NB4 (cell line): ENCODE measurements at regions not wholly inside any gene's neighbourhood (a gene's known extent, or its start where the extent isn't known, plus 50 kb on each side); places are given as distances from the start of the nearest gene placed in this dataset.
A peak's percentile ranks its signal among the peaks of the same experiment; 100 is the strongest.

Experiments
- DNase-seq: peaks from one replicate; pipeline ENCODE4 v3.0.0; 2010; ENCODE audit warnings: low read depth
- H3K4me3 ChIP-seq: one replicate; pipeline ENCODE4 v1.5.1; 2011; ENCODE audit warnings: mild to moderate bottlenecking, low read depth, low read length, moderate library complexity
- CTCF ChIP-seq: IDR thresholded peaks from one replicate; pipeline ENCODE4 v1.5.1; 2012; ENCODE audit warnings: low read depth, low read length
- MAX ChIP-seq: IDR thresholded peaks from 2 replicates; pipeline ENCODE4 v1.6.1; 2011; ENCODE audit warnings: low read depth, low read length
- MYC ChIP-seq: IDR thresholded peaks from 2 replicates; pipeline ENCODE4 v1.6.1; 2011; ENCODE audit warnings: low read depth, low read length
- POLR2A ChIP-seq: IDR thresholded peaks from 2 replicates; pipeline ENCODE4 v1.6.1; 2011; ENCODE audit warnings: mild to moderate bottlenecking; ENCODE audit not compliant: insufficient read length; ENCODE audit errors: extremely low read depth

- TF ChIP-seq CTCF (no peak), MYC (no peak), MAX (no peak), POLR2A (no peak)
- no peak overlapping the region for H3K4me3 ChIP-seq
- DNase-seq = no peak
Measured at GRCh38 chr7:45343746-45344145, 186.2 kb downstream of the RAMP3 start.

- DNase-seq = peak; percentile 16
- TF ChIP-seq POLR2A = no peak
- no peak for TF ChIP-seq CTCF
- TF ChIP-seq MYC = no peak
- TF ChIP-seq MAX = no peak
- no peak overlapping the region for H3K4me3 ChIP-seq
Measured at GRCh38 chr7:45347804-45348203, 190.2 kb downstream of the RAMP3 start.

- no peak for DNase-seq
- H3K4me3 ChIP-seq = no peak overlapping the region
- TF ChIP-seq POLR2A = no peak
- TF ChIP-seq MYC = no peak
- TF ChIP-seq CTCF = no peak
- no peak for TF ChIP-seq MAX
Measured at GRCh38 chr7:45349090-45349489, 191.5 kb downstream of the RAMP3 start.

GRCh38 chr7:45350896-45351295 is 193.3 kb downstream of the RAMP3 start:
- no peak overlapping the region for H3K4me3 ChIP-seq
- TF ChIP-seq MAX = no peak
- TF ChIP-seq MYC = no peak
- no peak for TF ChIP-seq CTCF
- TF ChIP-seq POLR2A = no peak
- no peak for DNase-seq

GRCh38 chr7:45358287-45358686 is 200.7 kb downstream of the RAMP3 start:
- TF ChIP-seq POLR2A = no peak
- TF ChIP-seq CTCF = no peak
- TF ChIP-seq MAX = no peak
- TF ChIP-seq MYC = no peak
- DNase-seq = no peak
- no peak overlapping the region for H3K4me3 ChIP-seq

GRCh38 chr7:45359250-45359649 is 201.7 kb downstream of the RAMP3 start:
- TF ChIP-seq POLR2A (no peak), MAX (no peak), CTCF (no peak), MYC (no peak)
- no peak overlapping the region for H3K4me3 ChIP-seq
- no peak for DNase-seq
